B cell (primary cell): ENCODE measurements at regions not wholly inside any gene's neighbourhood (a gene's known extent, or its start where the extent isn't known, plus 50 kb on each side); places are given as distances from the start of the nearest gene placed in this dataset.

Source experiments
- EZH2 ChIP-seq: IDR thresholded peaks from 2 replicates; pipeline ENCODE4 v1.6.1; 2012; ENCODE audit warnings: borderline replicate concordance, low read depth, mild to moderate bottlenecking, moderate library complexity, low read length; ENCODE audit not compliant: insufficient read depth, poor library complexity, severe bottlenecking
- TF ChIP-seq, protein P1 (sequence below): fragments of 200-600 bp; IDR thresholded peaks from one replicate; pipeline ENCODE4 v1.8.0; 2022; ENCODE audit warnings: antibody characterized with exemption, mild to moderate bottlenecking

DNA sequence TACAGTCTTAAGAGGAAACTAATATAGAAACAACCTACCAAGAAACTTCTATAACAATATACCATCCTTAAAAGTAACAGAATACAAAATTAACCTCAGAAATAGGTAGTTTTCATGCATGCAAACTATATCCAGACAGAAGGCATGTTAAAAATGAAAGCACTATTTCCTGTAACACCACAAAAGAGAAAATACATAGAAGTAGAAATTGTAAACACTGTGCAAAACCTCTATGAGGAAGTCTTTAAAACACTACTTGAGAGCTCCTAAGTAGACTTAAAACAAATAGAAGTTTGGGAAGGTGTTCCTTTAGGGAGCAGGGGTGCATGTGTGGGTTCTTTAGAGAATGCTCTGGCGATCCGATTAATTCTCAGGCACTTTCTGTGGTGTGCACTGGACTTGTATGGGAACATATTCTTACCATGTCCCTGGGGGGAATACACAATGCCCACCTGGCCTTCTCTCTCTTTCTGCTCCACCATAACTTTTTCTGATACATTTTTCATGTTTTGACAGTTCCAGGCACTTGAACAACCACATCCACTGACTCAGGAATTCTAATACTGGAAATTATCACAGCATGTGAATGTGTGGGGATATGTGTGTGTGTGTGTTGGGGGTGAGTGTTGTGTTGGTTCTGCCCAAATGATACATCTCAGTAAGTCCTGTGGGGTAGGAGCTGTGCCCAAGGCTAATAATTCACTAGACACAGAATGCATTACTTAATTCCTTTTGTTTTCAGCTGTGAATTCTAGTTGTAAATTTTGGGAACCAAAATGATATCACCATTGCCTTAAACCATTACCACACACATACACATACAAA, 866.3 kb upstream of the B3GALT2 start:
- no peak for TF ChIP-seq EZH2
- TF ChIP-seq, protein P1, sequence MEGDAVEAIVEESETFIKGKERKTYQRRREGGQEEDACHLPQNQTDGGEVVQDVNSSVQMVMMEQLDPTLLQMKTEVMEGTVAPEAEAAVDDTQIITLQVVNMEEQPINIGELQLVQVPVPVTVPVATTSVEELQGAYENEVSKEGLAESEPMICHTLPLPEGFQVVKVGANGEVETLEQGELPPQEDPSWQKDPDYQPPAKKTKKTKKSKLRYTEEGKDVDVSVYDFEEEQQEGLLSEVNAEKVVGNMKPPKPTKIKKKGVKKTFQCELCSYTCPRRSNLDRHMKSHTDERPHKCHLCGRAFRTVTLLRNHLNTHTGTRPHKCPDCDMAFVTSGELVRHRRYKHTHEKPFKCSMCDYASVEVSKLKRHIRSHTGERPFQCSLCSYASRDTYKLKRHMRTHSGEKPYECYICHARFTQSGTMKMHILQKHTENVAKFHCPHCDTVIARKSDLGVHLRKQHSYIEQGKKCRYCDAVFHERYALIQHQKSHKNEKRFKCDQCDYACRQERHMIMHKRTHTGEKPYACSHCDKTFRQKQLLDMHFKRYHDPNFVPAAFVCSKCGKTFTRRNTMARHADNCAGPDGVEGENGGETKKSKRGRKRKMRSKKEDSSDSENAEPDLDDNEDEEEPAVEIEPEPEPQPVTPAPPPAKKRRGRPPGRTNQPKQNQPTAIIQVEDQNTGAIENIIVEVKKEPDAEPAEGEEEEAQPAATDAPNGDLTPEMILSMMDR, result no peak
